Cardiac fibroblast (primary cell): ENCODE measurements at regions not wholly inside any gene's neighbourhood (a gene's known extent, or its start where the extent isn't known, plus 50 kb on each side); places are given as distances from the start of the nearest gene placed in this dataset.

Source experiments
- DNase-seq, 2 donors: peaks; one replicate each; pipeline versions ENCODE4 v3.0.0 to v3.0.0-alpha.2; 2010; ENCODE audit warnings: low read depth in 2 of 2
- H3K4me3 ChIP-seq, 2 donors: replicated peaks in 1 of 2; 1 replicate in 1 of 2; 2 replicates in 1 of 2; pipeline ENCODE4 v1.5.1; 2011; ENCODE audit warnings: low read depth in 2 of 2, low read length in 2 of 2, mild to moderate bottlenecking in 2 of 2, moderate library complexity in 1 of 2
- TF ChIP-seq, protein P1 (sequence below): IDR thresholded peaks from one replicate; pipeline ENCODE4 v1.5.1; 2011; ENCODE audit warnings: low read depth, mild to moderate bottlenecking, low read length, inconsistent platforms

DNA sequence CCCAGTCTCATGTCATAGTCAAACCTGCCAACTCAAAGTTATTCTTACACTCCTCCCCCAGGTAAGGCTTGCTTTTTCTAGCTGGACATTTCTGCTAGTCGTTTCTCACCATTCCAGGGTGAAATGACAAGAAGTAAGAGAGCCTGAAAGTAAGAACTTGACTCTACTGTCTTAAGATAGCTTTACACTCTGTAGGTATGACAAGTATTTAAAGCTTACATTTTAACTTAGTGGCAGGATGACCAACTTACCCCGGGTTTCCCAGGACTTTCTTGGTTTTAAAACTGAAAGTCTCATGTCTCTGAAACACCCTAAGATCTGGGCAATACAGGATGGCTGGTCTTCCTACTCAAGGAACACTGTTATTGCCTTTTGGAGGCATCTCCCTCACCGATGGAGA lies 67.5 kb upstream of the PIK3R1 start:
- no peak for DNase-seq
- no peak overlapping the region for H3K4me3 ChIP-seq
- TF ChIP-seq, protein P1, sequence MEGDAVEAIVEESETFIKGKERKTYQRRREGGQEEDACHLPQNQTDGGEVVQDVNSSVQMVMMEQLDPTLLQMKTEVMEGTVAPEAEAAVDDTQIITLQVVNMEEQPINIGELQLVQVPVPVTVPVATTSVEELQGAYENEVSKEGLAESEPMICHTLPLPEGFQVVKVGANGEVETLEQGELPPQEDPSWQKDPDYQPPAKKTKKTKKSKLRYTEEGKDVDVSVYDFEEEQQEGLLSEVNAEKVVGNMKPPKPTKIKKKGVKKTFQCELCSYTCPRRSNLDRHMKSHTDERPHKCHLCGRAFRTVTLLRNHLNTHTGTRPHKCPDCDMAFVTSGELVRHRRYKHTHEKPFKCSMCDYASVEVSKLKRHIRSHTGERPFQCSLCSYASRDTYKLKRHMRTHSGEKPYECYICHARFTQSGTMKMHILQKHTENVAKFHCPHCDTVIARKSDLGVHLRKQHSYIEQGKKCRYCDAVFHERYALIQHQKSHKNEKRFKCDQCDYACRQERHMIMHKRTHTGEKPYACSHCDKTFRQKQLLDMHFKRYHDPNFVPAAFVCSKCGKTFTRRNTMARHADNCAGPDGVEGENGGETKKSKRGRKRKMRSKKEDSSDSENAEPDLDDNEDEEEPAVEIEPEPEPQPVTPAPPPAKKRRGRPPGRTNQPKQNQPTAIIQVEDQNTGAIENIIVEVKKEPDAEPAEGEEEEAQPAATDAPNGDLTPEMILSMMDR, result no peak

DNA sequence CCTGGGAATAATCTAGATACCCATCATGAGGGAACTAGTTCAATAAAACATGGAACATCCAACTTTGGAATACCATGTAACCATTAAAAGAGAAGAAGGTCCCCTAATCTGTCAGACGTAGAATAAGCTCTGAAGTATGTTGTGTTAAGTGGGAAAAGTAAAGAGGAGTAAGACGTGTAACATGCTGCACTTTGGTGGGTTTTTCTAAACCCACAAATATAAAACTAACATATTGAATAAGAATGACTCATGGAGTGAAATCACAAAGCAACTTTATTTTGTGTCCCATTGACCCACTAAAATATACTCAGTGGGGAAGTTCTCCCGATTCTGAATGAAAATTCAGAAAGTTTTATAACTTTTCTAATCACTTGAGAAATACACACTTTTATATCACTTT lies 67.9 kb upstream of the PIK3R1 start:
- no peak for DNase-seq
- TF ChIP-seq, protein P1, result no peak
- H3K4me3 ChIP-seq, result no peak overlapping the region

DNA sequence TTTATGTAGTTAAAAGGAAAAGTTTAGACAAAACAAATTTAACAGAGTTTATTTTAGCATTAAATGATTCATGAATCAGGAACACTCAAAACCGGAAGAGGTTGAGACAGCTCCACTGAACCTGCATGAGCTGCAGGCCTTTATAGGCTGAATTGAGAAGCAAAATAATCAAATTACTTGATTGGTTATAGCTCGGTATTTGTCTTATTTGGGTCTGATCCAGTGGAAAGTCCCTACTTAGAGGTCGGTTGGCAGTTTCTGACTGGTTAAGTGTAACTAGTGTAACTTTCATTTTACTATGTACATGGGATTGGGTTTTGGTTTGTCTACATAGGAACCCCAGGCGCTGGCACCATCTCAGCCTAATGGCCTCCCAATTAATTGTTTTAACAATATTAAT lies 74.1 kb upstream of the PIK3R1 start:
- DNase-seq, result peak in 1 of 2 donors; percentile 20

DNA sequence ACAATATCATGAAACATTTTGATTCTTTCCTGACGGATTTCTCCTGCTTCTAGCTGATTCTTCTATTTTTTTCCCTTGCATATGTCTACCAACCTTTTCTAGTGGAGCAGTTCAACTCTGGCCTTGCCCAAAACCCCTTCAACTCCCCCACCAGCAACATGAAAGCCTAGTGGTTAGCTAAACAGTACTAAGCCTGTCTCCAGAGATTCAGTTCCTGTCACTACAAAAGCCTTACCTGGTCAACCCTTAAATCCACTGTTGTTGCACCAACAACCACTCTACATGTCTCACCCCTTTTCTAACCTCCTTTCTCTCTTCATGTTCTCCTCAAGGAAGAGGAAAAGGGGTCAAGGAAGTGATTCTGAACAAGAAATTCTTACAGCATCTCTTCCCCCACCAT lies 74.8 kb upstream of the PIK3R1 start:
- TF ChIP-seq, protein P1, result no peak
- DNase-seq, result no peak
- no peak overlapping the region for H3K4me3 ChIP-seq

More for the DNA sequence above, 74.1 kb upstream of the PIK3R1 start:
- TF ChIP-seq, protein P1, result no peak
- H3K4me3 ChIP-seq, result no peak overlapping the region

DNA sequence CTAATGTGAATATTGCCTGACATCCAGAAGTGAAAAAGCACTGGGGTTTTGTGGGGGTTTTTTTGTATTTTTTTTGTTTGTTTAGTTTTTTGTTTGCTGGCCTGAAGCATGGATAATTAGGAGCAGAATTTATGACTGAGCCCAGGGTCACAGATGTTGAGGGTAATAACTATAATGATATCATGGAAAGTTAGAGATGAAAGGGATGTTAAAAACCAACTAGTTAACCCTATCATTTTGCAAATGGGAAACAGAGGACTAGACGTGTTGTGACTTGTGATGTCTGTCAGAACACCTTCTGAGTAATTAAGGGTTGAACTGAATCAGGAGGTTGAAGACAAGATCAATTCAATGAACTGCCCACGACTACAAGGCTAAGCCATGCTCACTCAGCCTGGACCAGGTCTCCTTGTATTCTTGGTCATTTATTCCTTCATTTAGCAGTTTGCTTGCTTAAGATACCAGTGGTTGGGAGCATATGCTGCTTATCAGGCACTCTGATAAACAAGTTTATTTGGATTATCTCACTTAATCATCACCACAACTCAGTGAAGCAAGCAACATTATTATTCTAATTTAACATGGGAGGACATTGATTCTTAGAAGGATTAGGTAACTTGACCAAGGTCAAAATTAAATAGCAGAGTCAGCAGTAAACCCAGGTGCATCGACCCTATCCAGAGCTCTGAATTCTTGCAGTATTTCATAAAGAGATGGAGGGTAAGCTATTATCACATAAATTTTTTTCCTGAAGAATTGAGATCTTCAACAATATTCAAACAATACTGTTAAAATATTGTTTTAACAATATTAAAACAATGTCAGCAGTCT lies 75.7 kb upstream of the PIK3R1 start:
- DNase-seq, result no peak
- H3K4me3 ChIP-seq, result no peak overlapping the region
- TF ChIP-seq, protein P1, result no peak

DNA sequence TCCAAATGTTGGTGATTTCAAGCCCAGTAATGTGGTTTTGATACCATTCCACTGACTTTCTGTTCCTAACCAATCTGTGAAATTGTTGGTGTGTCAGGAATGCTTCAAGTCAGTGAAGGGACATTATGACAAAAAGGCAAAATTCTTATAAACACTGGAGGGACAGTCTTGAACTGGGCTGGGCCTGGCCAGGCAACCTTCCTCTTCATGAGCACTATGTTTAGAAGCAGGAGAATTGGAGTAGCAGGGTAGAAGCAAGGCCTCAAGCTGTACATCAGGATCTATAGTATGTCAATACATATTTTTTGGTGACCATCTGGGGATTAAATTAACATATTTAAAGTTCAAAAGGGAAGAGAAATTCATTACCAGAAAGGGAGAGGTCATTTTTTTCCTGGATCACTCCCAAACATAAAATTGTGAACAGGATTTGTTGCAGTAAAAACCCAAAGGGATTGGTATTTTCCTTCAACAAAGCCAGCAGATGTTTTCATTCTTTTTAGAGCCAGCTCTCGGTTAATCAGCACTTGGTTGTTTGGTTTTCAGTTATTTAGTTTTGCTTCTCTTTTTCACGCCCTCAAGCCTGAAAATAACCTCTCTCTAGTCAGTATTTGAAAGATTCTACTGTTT lies 77.9 kb upstream of the PIK3R1 start:
- H3K4me3 ChIP-seq, result no peak overlapping the region
- TF ChIP-seq, protein P1, result no peak
- DNase-seq, result peak in 1 of 2 donors; percentile 18
